Type B pancreatic cell (in vitro differentiated cells): ENCODE measurements at regions not wholly inside any gene's neighbourhood (a gene's known extent, or its start where the extent isn't known, plus 50 kb on each side); places are given as distances from the start of the nearest gene placed in this dataset.
"Not testable (repeated sequence)": the region's sequence is repeated elsewhere in the genome, so short reads cannot be mapped to it uniquely, and the experiment has no call there.

ENCODE experiments used
- DNase-seq: peaks from one replicate; pipeline ENCODE4 v3.0.0; 2021; ENCODE audit warnings: mixed read lengths; ENCODE audit not compliant: unreplicated experiment; ENCODE audit errors: extremely low spot score
- H3K27ac Mint-ChIP-seq: 2 replicates; pipeline ENCODE4 v1.8.0; 2021; ENCODE audit warnings: mild to moderate bottlenecking, mixed read lengths
- H3K27me3 Mint-ChIP-seq: 2 replicates; pipeline ENCODE4 v1.8.0; 2021; ENCODE audit warnings: mixed read lengths
- H3K36me3 Mint-ChIP-seq: 2 replicates; pipeline ENCODE4 v1.8.0; 2021; ENCODE audit warnings: mixed read lengths
- H3K4me1 Mint-ChIP-seq: one replicate; pipeline ENCODE4 v1.8.0; 2021; ENCODE audit warnings: mixed read lengths; ENCODE audit not compliant: unreplicated experiment
- H3K4me3 Mint-ChIP-seq: 2 replicates; pipeline ENCODE4 v1.8.0; 2021; ENCODE audit warnings: mild to moderate bottlenecking, mixed read lengths
- H3K9me3 Mint-ChIP-seq: 2 replicates; pipeline ENCODE4 v1.8.0; 2021; ENCODE audit warnings: mixed read lengths
- CTCF ChIP-seq: fragments of 200-600 bp; sonication (generic); conservative IDR thresholded peaks from 2 replicates; pipeline ENCODE4 v1.5.0; 2021; ENCODE audit warnings: antibody characterized with exemption, mild to moderate bottlenecking

GRCh38 chr10:71112138-71112785 is 100.1 kb upstream of the UNC5B start:
- no peaks in the 10 kb centered on the region for H3K36me3 Mint-ChIP-seq
- H3K27me3 Mint-ChIP-seq, result no peaks in the 10 kb centered on the region
- DNase-seq, result no peak
- peaks cover 9% of the 10 kb centered on the region for H3K9me3 Mint-ChIP-seq
- no peak for TF ChIP-seq CTCF
- no peak overlapping the region for H3K27ac Mint-ChIP-seq
- H3K4me1 Mint-ChIP-seq, result no peaks in the 10 kb centered on the region
- H3K4me3 Mint-ChIP-seq, result no peak overlapping the region

GRCh38 chr10:71116426-71116825 is 95.9 kb upstream of the UNC5B start:
- H3K27me3 Mint-ChIP-seq, result peaks cover 4% of the 10 kb centered on the region
- no peak overlapping the region for H3K27ac Mint-ChIP-seq
- peaks cover 16% of the 10 kb centered on the region for H3K9me3 Mint-ChIP-seq
- TF ChIP-seq CTCF, result no peak
- no peaks in the 10 kb centered on the region for H3K36me3 Mint-ChIP-seq
- no peaks in the 10 kb centered on the region for H3K4me1 Mint-ChIP-seq
- DNase-seq, result no peak
- H3K4me3 Mint-ChIP-seq, result no peak overlapping the region

GRCh38 chr10:71117589-71117988 is 94.8 kb upstream of the UNC5B start:
- H3K4me1 Mint-ChIP-seq, DNase-seq, H3K36me3 Mint-ChIP-seq, H3K4me3 Mint-ChIP-seq, H3K27ac Mint-ChIP-seq: not testable (repeated sequence)
- Mint-ChIP-seq H3K27me3 (peaks cover 12% of the 10 kb centered on the region), H3K9me3 (peaks cover 16% of the 10 kb centered on the region)

- H3K4me3 Mint-ChIP-seq, result no peak overlapping the region
- peaks cover 22% of the 10 kb centered on the region for H3K27me3 Mint-ChIP-seq
- peaks cover 6% of the 10 kb centered on the region for H3K9me3 Mint-ChIP-seq
- no peak overlapping the region for H3K27ac Mint-ChIP-seq
- peaks cover 8% of the 10 kb centered on the region for H3K4me1 Mint-ChIP-seq
- H3K36me3 Mint-ChIP-seq, result no peaks in the 10 kb centered on the region
- no peak for DNase-seq
- TF ChIP-seq CTCF, result no peak
Measured at GRCh38 chr10:71123023-71123422, 89.3 kb upstream of the UNC5B start.

- Mint-ChIP-seq H3K36me3 (no peaks in the 10 kb centered on the region), H3K9me3 (no peaks in the 10 kb centered on the region), H3K27ac (no peak overlapping the region), H3K27me3 (peaks cover 22% of the 10 kb centered on the region), H3K4me1 (peaks cover 16% of the 10 kb centered on the region), H3K4me3 (no peak overlapping the region)
- TF ChIP-seq CTCF, result no peak
- no peak for DNase-seq
Measured at GRCh38 chr10:71124921-71125748, 87.2 kb upstream of the UNC5B start.

GRCh38 chr10:71125749-71126107 is 86.6 kb upstream of the UNC5B start:
- Mint-ChIP-seq H3K9me3 (no peaks in the 10 kb centered on the region), H3K4me1 (peaks cover 16% of the 10 kb centered on the region), H3K36me3 (no peaks in the 10 kb centered on the region), H3K27me3 (peaks cover 22% of the 10 kb centered on the region), H3K4me3 (no peak overlapping the region), H3K27ac (no peak overlapping the region)
- TF ChIP-seq CTCF, result no peak
- no peak for DNase-seq
